ENCODE measurements at regions not wholly inside any gene's neighbourhood (a gene's known extent, or its start where the extent isn't known, plus 50 kb on each side); places are given as distances from the start of the nearest gene placed in this dataset.

DNA sequence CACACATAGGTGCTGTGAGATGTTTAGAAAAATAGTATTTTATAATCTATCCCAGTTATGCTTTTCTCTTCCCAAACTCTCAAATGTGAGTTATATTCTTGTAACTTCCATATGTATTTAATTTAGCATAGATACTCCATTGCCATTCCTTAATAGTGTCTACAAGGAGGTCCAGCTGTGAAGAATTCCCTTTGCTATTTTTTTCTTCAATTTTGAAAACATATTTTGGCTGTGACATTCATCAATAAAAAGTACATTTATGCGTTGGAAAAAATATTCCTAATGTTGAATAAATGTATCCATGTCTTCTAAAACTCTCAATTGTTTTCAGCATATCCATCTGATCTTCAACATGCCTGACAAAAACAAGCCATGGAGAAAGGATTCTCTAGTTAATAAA, 1402.0 kb upstream of the SEL1L start:
- H3K27ac ChIP-seq (ENCODE audit: low read length, poor library complexity, severe bottlenecking) = no peak overlapping the region
- WGBS = no CpG with 5 or more reads among the region's 1 CpG
- no peak overlapping the region for H2BK5ac ChIP-seq (ENCODE audit: low read depth, low read length, poor library complexity, severe bottlenecking)
- H2AK5ac ChIP-seq (ENCODE audit: low read length, severe bottlenecking) = no peak overlapping the region
- no peaks in the 10 kb centered on the region for H3K79me1 ChIP-seq (replicated peaks; ENCODE audit: low read length, poor library complexity, severe bottlenecking)
- no peak overlapping the region for H3K18ac ChIP-seq (ENCODE audit: low read depth in 1 of 2, low read length in 2 of 2)
- H2BK12ac ChIP-seq (ENCODE audit: low read length in 2 of 2) = no peak overlapping the region
- H3K9ac ChIP-seq (ENCODE audit: low read length) = no peak overlapping the region
- H4K91ac ChIP-seq (ENCODE audit: low read length) = no peak overlapping the region
- no peak overlapping the region for H2BK120ac ChIP-seq (ENCODE audit: low read depth, low read length)
- no peak overlapping the region for H3K4ac ChIP-seq (ENCODE audit: low read depth in 1 of 2, low read length in 2 of 2)
- H2BK15ac ChIP-seq (ENCODE audit: low read depth, poor library complexity, severe bottlenecking) = no peak overlapping the region
- H3K4me2 ChIP-seq (ENCODE audit: low read length, poor library complexity, severe bottlenecking) = no peak overlapping the region
- no peak overlapping the region for H3K23ac ChIP-seq (ENCODE audit: low read length in 2 of 2)
- no peaks in the 10 kb centered on the region for H3K4me1 ChIP-seq (ENCODE audit: control insufficient read depth, insufficient read depth, low read depth, low read length)
- H3K4me3 ChIP-seq (ENCODE audit: insufficient read depth in 1 of 2, low read depth in 1 of 2, low read length in 2 of 2) = no peak overlapping the region
- H3K27me3 ChIP-seq (ENCODE audit: control insufficient read depth in 1 of 2, insufficient read depth in 1 of 2, low read length in 2 of 2) = no peaks in the 10 kb centered on the region
- no peak overlapping the region for H3K14ac ChIP-seq (ENCODE audit: low read length in 2 of 2)
- H2AFZ ChIP-seq (ENCODE audit: low read depth, low read length) = no peak overlapping the region
- H4K8ac ChIP-seq (ENCODE audit: low read length) = no peak overlapping the region
- no peak for DNase-seq
- no peaks in the 10 kb centered on the region for H3K9me3 ChIP-seq (ENCODE audit: control insufficient read depth, low read length)
- no peaks in the 10 kb centered on the region for H3K36me3 ChIP-seq (ENCODE audit: control insufficient read depth in 1 of 2, insufficient read depth in 2 of 2, low read depth in 1 of 2, low read length in 2 of 2)

DNA sequence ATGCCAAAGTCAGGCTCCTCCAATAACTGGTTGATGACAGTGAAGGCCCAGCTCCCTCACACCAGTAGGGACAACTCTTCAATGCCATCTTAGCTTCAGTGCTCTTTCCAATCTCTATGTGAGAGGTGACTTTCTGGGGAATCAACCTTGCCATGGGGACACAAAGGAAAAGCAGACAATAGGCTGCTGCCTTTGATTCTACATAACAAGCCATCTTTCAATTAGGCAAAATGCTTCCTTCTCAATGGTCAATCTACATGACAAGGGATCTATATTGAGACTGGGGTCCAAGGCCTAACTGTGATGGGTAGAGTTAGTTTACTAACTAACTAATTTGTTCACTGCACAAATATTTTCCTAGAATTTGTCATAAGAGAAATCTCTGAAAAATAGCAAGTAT, 1417.5 kb upstream of the SEL1L start:
- H3K14ac ChIP-seq (ENCODE audit: low read length in 2 of 2) = no peak overlapping the region
- no peak overlapping the region for H3K18ac ChIP-seq (ENCODE audit: low read depth in 1 of 2, low read length in 2 of 2)
- no peak overlapping the region for H2BK120ac ChIP-seq (ENCODE audit: low read depth, low read length)
- no peak overlapping the region for H3K4me3 ChIP-seq (ENCODE audit: insufficient read depth in 1 of 2, low read depth in 1 of 2, low read length in 2 of 2)
- no peaks in the 10 kb centered on the region for H3K36me3 ChIP-seq (ENCODE audit: control insufficient read depth in 1 of 2, insufficient read depth in 2 of 2, low read depth in 1 of 2, low read length in 2 of 2)
- H2BK12ac ChIP-seq (ENCODE audit: low read length in 2 of 2) = no peak overlapping the region
- H2BK5ac ChIP-seq (ENCODE audit: low read depth, low read length, poor library complexity, severe bottlenecking) = no peak overlapping the region
- H2AFZ ChIP-seq (ENCODE audit: low read depth, low read length) = no peak overlapping the region
- H3K9me3 ChIP-seq (ENCODE audit: control insufficient read depth, low read length) = peaks cover 3% of the 10 kb centered on the region
- H3K4ac ChIP-seq (ENCODE audit: low read depth in 1 of 2, low read length in 2 of 2) = no peak overlapping the region
- H3K27me3 ChIP-seq (ENCODE audit: control insufficient read depth in 1 of 2, insufficient read depth in 1 of 2, low read length in 2 of 2) = no peaks in the 10 kb centered on the region
- no peak for DNase-seq
- H2AK5ac ChIP-seq (ENCODE audit: low read length, severe bottlenecking) = no peak overlapping the region
- no peak overlapping the region for H4K91ac ChIP-seq (ENCODE audit: low read length)
- H4K8ac ChIP-seq (ENCODE audit: low read length) = no peak overlapping the region
- no peaks in the 10 kb centered on the region for H3K79me1 ChIP-seq (replicated peaks; ENCODE audit: low read length, poor library complexity, severe bottlenecking)
- no peak overlapping the region for H3K23ac ChIP-seq (ENCODE audit: low read length in 2 of 2)
- H3K4me2 ChIP-seq (ENCODE audit: low read length, poor library complexity, severe bottlenecking) = no peak overlapping the region
- no peak overlapping the region for H3K9ac ChIP-seq (ENCODE audit: low read length)
- H3K27ac ChIP-seq (ENCODE audit: low read length, poor library complexity, severe bottlenecking) = no peak overlapping the region
- H3K4me1 ChIP-seq (ENCODE audit: control insufficient read depth, insufficient read depth, low read depth, low read length) = no peaks in the 10 kb centered on the region
- no peak overlapping the region for H2BK15ac ChIP-seq (ENCODE audit: low read depth, poor library complexity, severe bottlenecking)

DNA sequence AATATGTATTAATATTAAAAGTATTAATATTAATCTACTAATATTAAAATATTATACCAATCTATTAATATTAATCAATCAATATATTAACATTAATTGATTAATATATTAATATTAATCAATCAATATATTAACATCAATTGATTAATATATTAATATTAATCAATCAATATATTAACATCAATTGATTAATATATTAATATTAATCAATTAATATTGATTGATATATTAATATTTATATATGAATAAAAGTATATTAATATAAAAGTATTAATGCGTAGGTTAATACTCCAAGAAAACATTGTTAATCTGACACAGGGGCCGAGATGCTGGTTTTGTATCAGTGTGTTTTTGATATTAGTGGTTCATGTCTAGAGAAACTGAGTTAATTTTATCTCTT, 1430.1 kb upstream of the SEL1L start:
- no peak overlapping the region for H3K18ac ChIP-seq (ENCODE audit: low read depth in 1 of 2, low read length in 2 of 2)
- no peaks in the 10 kb centered on the region for H3K36me3 ChIP-seq (ENCODE audit: control insufficient read depth in 1 of 2, insufficient read depth in 2 of 2, low read depth in 1 of 2, low read length in 2 of 2)
- no peak overlapping the region for H3K23ac ChIP-seq (ENCODE audit: low read length in 2 of 2)
- no peak overlapping the region for H4K8ac ChIP-seq (ENCODE audit: low read length)
- no peak overlapping the region for H2BK120ac ChIP-seq (ENCODE audit: low read depth, low read length)
- no peaks in the 10 kb centered on the region for H3K9me3 ChIP-seq (ENCODE audit: control insufficient read depth, low read length)
- no peak overlapping the region for H3K4me3 ChIP-seq (ENCODE audit: insufficient read depth in 1 of 2, low read depth in 1 of 2, low read length in 2 of 2)
- H2BK12ac ChIP-seq (ENCODE audit: low read length in 2 of 2) = no peak overlapping the region
- H3K27me3 ChIP-seq (ENCODE audit: control insufficient read depth in 1 of 2, insufficient read depth in 1 of 2, low read length in 2 of 2) = no peaks in the 10 kb centered on the region
- H2BK15ac ChIP-seq (ENCODE audit: low read depth, poor library complexity, severe bottlenecking) = no peak overlapping the region
- H3K9ac ChIP-seq (ENCODE audit: low read length) = no peak overlapping the region
- no peak for DNase-seq
- no CpG with 5 or more reads among the region's 2 CpGs for WGBS
- H2AK5ac ChIP-seq (ENCODE audit: low read length, severe bottlenecking) = no peak overlapping the region
- H3K27ac ChIP-seq (ENCODE audit: low read length, poor library complexity, severe bottlenecking) = no peak overlapping the region
- H3K79me1 ChIP-seq (replicated peaks; ENCODE audit: low read length, poor library complexity, severe bottlenecking) = no peaks in the 10 kb centered on the region
- H3K4me1 ChIP-seq (ENCODE audit: control insufficient read depth, insufficient read depth, low read depth, low read length) = no peaks in the 10 kb centered on the region
- H4K91ac ChIP-seq (ENCODE audit: low read length) = no peak overlapping the region
- no peak overlapping the region for H3K4ac ChIP-seq (ENCODE audit: low read depth in 1 of 2, low read length in 2 of 2)
- H2BK5ac ChIP-seq (ENCODE audit: low read depth, low read length, poor library complexity, severe bottlenecking) = no peak overlapping the region
- H3K4me2 ChIP-seq (ENCODE audit: low read length, poor library complexity, severe bottlenecking) = no peak overlapping the region
- no peak overlapping the region for H2AFZ ChIP-seq (ENCODE audit: low read depth, low read length)
- no peak overlapping the region for H3K14ac ChIP-seq (ENCODE audit: low read length in 2 of 2)

DNA sequence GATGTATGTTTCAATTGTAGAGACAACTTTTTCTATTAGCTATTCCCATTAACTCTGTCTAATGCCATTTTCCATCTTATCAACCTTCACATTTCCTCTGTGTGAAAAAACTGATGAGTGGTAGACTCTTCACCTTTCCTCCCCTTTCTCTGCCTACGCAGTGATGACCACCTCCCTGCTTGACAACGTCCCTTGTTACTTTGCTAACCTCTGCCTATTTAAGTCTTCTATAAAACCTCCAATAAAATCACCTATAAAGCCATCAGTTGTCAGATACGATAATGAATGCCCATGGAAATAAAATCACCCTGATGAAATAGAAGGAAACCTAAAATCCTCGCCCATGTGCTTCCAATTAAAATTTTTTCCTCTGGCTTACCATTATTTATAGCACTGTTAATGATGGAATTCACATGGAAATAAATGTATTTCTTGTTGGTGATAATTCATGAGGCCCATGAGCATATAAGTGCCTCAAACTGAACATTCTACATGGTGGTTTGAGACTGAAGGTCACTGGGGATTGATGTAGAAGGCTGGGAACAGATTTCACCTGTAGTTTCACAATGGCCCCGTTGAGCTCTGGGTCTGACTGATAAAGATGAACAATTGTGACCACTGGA, 1454.0 kb upstream of the SEL1L start:
- H2BK15ac ChIP-seq (ENCODE audit: low read depth, poor library complexity, severe bottlenecking) = no peak overlapping the region
- no peak overlapping the region for H3K14ac ChIP-seq (ENCODE audit: low read length in 2 of 2)
- H3K18ac ChIP-seq (ENCODE audit: low read depth in 1 of 2, low read length in 2 of 2) = no peak overlapping the region
- no peaks in the 10 kb centered on the region for H3K4me1 ChIP-seq (ENCODE audit: control insufficient read depth, insufficient read depth, low read depth, low read length)
- H4K91ac ChIP-seq (ENCODE audit: low read length) = no peak overlapping the region
- WGBS = 66% methylated on average over 4 of the region's 5 CpGs
- no peak overlapping the region for H2BK120ac ChIP-seq (ENCODE audit: low read depth, low read length)
- H2BK5ac ChIP-seq (ENCODE audit: low read depth, low read length, poor library complexity, severe bottlenecking) = no peak overlapping the region
- no peak overlapping the region for H3K4me2 ChIP-seq (ENCODE audit: low read length, poor library complexity, severe bottlenecking)
- no peak overlapping the region for H3K23ac ChIP-seq (ENCODE audit: low read length in 2 of 2)
- no peak overlapping the region for H3K27ac ChIP-seq (ENCODE audit: low read length, poor library complexity, severe bottlenecking)
- H2AK5ac ChIP-seq (ENCODE audit: low read length, severe bottlenecking) = no peak overlapping the region
- H3K27me3 ChIP-seq (ENCODE audit: control insufficient read depth in 1 of 2, insufficient read depth in 1 of 2, low read length in 2 of 2) = no peaks in the 10 kb centered on the region
- H2BK12ac ChIP-seq (ENCODE audit: low read length in 2 of 2) = no peak overlapping the region
- no peak overlapping the region for H4K8ac ChIP-seq (ENCODE audit: low read length)
- no peaks in the 10 kb centered on the region for H3K79me1 ChIP-seq (replicated peaks; ENCODE audit: low read length, poor library complexity, severe bottlenecking)
- no peak overlapping the region for H3K9ac ChIP-seq (ENCODE audit: low read length)
- DNase-seq = no peak
- no peaks in the 10 kb centered on the region for H3K36me3 ChIP-seq (ENCODE audit: control insufficient read depth in 1 of 2, insufficient read depth in 2 of 2, low read depth in 1 of 2, low read length in 2 of 2)
- no peaks in the 10 kb centered on the region for H3K9me3 ChIP-seq (ENCODE audit: control insufficient read depth, low read length)
- no peak overlapping the region for H3K4ac ChIP-seq (ENCODE audit: low read depth in 1 of 2, low read length in 2 of 2)
- H2AFZ ChIP-seq (ENCODE audit: low read depth, low read length) = no peak overlapping the region
- no peak overlapping the region for H3K4me3 ChIP-seq (ENCODE audit: insufficient read depth in 1 of 2, low read depth in 1 of 2, low read length in 2 of 2)
